RWPE2 (cell line): ENCODE measurements at regions not wholly inside any gene's neighbourhood (a gene's known extent, or its start where the extent isn't known, plus 50 kb on each side); places are given as distances from the start of the nearest gene placed in this dataset.
"Not testable (repeated sequence)": the region's sequence is repeated elsewhere in the genome, so short reads cannot be mapped to it uniquely, and the experiment has no call there.

Experiments used
- ATAC-seq: fragments of 200-7000 bp; cut with Tn5 transposase; 3 replicates; pipeline ENCODE4 v1.9.1; 2021; ENCODE audit warnings: low read depth
- DNase-seq: peaks from one replicate; pipeline ENCODE4 v3.0.0-alpha.2; 2020; ENCODE audit warnings: low spot score
- H3K27ac ChIP-seq: fragments of 450-650 bp; 2 replicates; pipeline ENCODE4 v1.5.1; 2017; ENCODE audit warnings: mild to moderate bottlenecking; ENCODE audit not compliant: poor library complexity, severe bottlenecking
- H3K27me3 ChIP-seq: fragments of 250-450 bp; sonication (Bioruptor Pico); 2 replicates; pipeline ENCODE4 v1.5.1; 2021; ENCODE audit warnings: mild to moderate bottlenecking, moderate library complexity; ENCODE audit not compliant: insufficient read depth, poor library complexity, severe bottlenecking
- H3K36me3 ChIP-seq: fragments of 250-450 bp; sonication (Bioruptor Pico); 2 replicates; pipeline ENCODE4 v1.5.1; 2020; ENCODE audit warnings: low read depth, mild to moderate bottlenecking, moderate library complexity
- H3K4me1 ChIP-seq: fragments of 250-450 bp; sonication (Bioruptor Pico); 2 replicates; pipeline ENCODE4 v1.5.1; 2021; ENCODE audit warnings: mild to moderate bottlenecking, moderate library complexity; ENCODE audit not compliant: insufficient read depth, poor library complexity, severe bottlenecking
- H3K4me3 ChIP-seq: fragments of 250-450 bp; sonication (Bioruptor Pico); 2 replicates; pipeline ENCODE4 v1.5.1; 2021; ENCODE audit warnings: mild to moderate bottlenecking, moderate library complexity; ENCODE audit not compliant: severe bottlenecking
- H3K9me3 ChIP-seq: fragments of 250-450 bp; sonication (Bioruptor Pico); 2 replicates; pipeline ENCODE4 v1.5.1; 2021; ENCODE audit warnings: mild to moderate bottlenecking, moderate library complexity; ENCODE audit not compliant: severe bottlenecking
- TF ChIP-seq, protein P1 (sequence below): fragments of 450-650 bp; IDR thresholded peaks from one replicate; pipeline ENCODE4 v1.5.1; 2017; ENCODE audit warnings: mild to moderate bottlenecking, moderate library complexity; ENCODE audit not compliant: poor library complexity, severe bottlenecking

DNA sequence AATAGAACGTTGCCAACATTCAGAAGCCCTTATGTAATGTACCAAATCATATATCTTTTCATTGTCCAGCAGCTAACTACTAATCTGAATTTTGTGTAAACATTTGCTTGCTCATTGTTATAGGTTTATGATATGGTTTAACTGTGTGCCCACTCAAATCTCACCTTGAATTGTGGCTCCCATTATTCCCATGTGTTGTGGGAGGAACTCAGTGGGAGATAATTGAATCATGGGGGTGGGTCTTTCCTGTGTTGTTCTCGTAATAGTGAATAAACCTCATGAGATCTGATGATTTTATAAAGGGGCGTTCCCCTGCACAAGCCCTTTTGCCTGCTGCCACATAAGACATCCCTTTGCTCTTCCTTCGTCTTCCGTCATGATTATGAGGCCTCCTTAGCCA, 91.9 kb upstream of the CLVS2 start:
- H3K27ac ChIP-seq, result no peak overlapping the region
- TF ChIP-seq, protein P1, sequence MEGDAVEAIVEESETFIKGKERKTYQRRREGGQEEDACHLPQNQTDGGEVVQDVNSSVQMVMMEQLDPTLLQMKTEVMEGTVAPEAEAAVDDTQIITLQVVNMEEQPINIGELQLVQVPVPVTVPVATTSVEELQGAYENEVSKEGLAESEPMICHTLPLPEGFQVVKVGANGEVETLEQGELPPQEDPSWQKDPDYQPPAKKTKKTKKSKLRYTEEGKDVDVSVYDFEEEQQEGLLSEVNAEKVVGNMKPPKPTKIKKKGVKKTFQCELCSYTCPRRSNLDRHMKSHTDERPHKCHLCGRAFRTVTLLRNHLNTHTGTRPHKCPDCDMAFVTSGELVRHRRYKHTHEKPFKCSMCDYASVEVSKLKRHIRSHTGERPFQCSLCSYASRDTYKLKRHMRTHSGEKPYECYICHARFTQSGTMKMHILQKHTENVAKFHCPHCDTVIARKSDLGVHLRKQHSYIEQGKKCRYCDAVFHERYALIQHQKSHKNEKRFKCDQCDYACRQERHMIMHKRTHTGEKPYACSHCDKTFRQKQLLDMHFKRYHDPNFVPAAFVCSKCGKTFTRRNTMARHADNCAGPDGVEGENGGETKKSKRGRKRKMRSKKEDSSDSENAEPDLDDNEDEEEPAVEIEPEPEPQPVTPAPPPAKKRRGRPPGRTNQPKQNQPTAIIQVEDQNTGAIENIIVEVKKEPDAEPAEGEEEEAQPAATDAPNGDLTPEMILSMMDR, result no peak
- DNase-seq, result no peak

GRCh38 chr6:122913558-122913957, 82.5 kb upstream of the CLVS2 start:
- TF ChIP-seq, protein P1, result no peak
- Histone ChIP-seq H3K9me3 (no peaks in the 10 kb centered on the region), H3K27ac (no peak overlapping the region), H3K4me3 (no peak overlapping the region), H3K36me3 (no peaks in the 10 kb centered on the region), H3K4me1 (no peaks in the 10 kb centered on the region), H3K27me3 (no peaks in the 10 kb centered on the region)
- DNase-seq (no peak), ATAC-seq (no peak)

More for the DNA sequence above, 91.9 kb upstream of the CLVS2 start:
- peaks cover 5% of the 10 kb centered on the region for H3K27me3 ChIP-seq
- ATAC-seq, result no peak
- H3K4me3 ChIP-seq, result no peak overlapping the region
- H3K9me3 ChIP-seq, result no peaks in the 10 kb centered on the region
- no peaks in the 10 kb centered on the region for H3K36me3 ChIP-seq
- no peaks in the 10 kb centered on the region for H3K4me1 ChIP-seq

DNA sequence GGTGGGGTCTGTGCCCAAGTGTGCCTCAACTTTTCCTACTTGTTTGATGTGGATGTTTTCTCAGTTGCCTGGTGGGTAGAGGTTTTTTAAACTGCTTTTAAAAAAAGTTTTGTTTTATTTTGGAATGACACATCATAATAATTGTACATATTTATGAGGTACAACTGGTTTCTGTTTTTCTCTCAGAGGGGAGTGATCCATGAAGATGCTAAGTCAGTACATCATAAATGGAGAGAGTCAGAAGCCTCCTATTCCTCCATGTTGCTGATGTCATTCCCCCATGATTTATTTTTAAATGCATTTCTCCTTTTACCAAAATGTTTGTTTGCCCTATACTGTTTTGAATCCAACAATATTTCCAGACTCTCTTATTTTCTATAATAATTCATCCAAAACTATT, 77.3 kb upstream of the CLVS2 start:
- TF ChIP-seq, protein P1, result no peak
- no peak overlapping the region for H3K27ac ChIP-seq
- H3K9me3 ChIP-seq, result no peaks in the 10 kb centered on the region
- no peak for ATAC-seq
- DNase-seq, result no peak
- no peak overlapping the region for H3K4me3 ChIP-seq
- no peaks in the 10 kb centered on the region for H3K36me3 ChIP-seq
- no peaks in the 10 kb centered on the region for H3K4me1 ChIP-seq
- H3K27me3 ChIP-seq, result no peaks in the 10 kb centered on the region

- no peak for ATAC-seq
- TF ChIP-seq, protein P1, result no peak
These were observed 65.5 kb upstream of the CLVS2 start for GRCh38 chr6:122930252-122931180.

DNA sequence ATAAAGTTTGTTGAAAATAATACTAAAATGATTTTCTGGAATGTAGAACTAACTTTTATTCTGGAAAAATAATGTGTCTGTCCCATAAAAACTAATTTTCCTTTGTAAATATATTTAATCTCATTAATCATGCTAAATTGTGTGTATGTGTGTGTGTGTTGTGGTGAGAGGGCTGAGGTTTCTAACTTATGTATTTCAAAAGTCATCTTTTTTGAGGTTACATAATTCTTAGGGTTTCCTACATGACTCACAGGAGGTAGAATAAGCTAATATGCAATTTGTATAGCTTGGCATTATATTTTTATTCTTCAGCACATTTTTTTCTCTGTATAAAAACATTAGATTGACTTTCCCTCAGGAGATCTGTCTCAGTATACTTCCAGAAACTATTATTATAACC, 64.1 kb upstream of the CLVS2 start:
- Histone ChIP-seq H3K9me3 (no peaks in the 10 kb centered on the region), H3K27me3 (no peaks in the 10 kb centered on the region), H3K36me3 (no peaks in the 10 kb centered on the region), H3K27ac (no peak overlapping the region), H3K4me1 (no peaks in the 10 kb centered on the region), H3K4me3 (no peak overlapping the region)
- ATAC-seq, result no peak
- TF ChIP-seq, protein P1, result no peak
- DNase-seq, result no peak

More at GRCh38 chr6:122930252-122931180, 65.5 kb upstream of the CLVS2 start:
- no peaks in the 10 kb centered on the region for H3K36me3 ChIP-seq
- no peaks in the 10 kb centered on the region for H3K9me3 ChIP-seq
- H3K27me3 ChIP-seq, result no peaks in the 10 kb centered on the region
- no peaks in the 10 kb centered on the region for H3K4me1 ChIP-seq
- H3K4me3 ChIP-seq, result no peak overlapping the region
- DNase-seq, result no peak
- no peak overlapping the region for H3K27ac ChIP-seq

GRCh38 chr6:122944936-122945335, 51.1 kb upstream of the CLVS2 start:
- H3K9me3 ChIP-seq, H3K4me1 ChIP-seq, DNase-seq, H3K36me3 ChIP-seq, H3K27ac ChIP-seq, ATAC-seq, H3K4me3 ChIP-seq, H3K27me3 ChIP-seq: not testable (repeated sequence)
